GM23248 (cell line): ENCODE measurements at regions not wholly inside any gene's neighbourhood (a gene's known extent, or its start where the extent isn't known, plus 50 kb on each side); places are given as distances from the start of the nearest gene placed in this dataset.

Experiments used
- EZH2 ChIP-seq: fragments of 200-600 bp; sonication (generic); IDR thresholded peaks from 2 replicates; pipeline ENCODE4 v1.6.1; 2018; ENCODE audit warnings: antibody characterized with exemption, mild to moderate bottlenecking; ENCODE audit not compliant: insufficient read depth, poor library complexity, severe bottlenecking
- EZH2phosphoT487 ChIP-seq: fragments of 200-600 bp; sonication (generic); IDR thresholded peaks from 2 replicates; pipeline ENCODE4 v1.6.1; 2018; ENCODE audit warnings: antibody characterized with exemption, moderate library complexity, mild to moderate bottlenecking, low read depth; ENCODE audit not compliant: insufficient read depth

- TF ChIP-seq EZH2 (no peak), EZH2phosphoT487 (no peak)
Observed at GRCh38 chr11:134802116-134802515, 390.1 kb upstream of the B3GAT1 start.
